Right atrium auricular region (tissue), 2 donors: ENCODE measurements at regions not wholly inside any gene's neighbourhood (a gene's known extent, or its start where the extent isn't known, plus 50 kb on each side); places are given as distances from the start of the nearest gene placed in this dataset.

Experiments used
- DNase-seq: peaks from one replicate; pipeline ENCODE4 v3.0.0-alpha.2; 2019; ENCODE audit warnings: low spot score
- H3K27ac ChIP-seq, 2 donors: fragments of 200-600 bp; sonication (generic); 1 replicate in 1 of 2; 2 replicates in 1 of 2; pipeline ENCODE4 v1.5.1; 2016 to 2019
- H3K27me3 ChIP-seq, 2 donors: fragments of 200-600 bp; sonication (generic); one replicate each; pipeline versions ENCODE4 v1.5.1 to v1.6.0; 2017 to 2019
- H3K36me3 ChIP-seq: fragments of 200-600 bp; sonication (generic); one replicate; pipeline ENCODE4 v1.5.1; 2016
- H3K4me1 ChIP-seq, 2 donors: fragments of 200-600 bp; sonication (generic); one replicate each; pipeline versions ENCODE4 v1.5.1 to v1.6.0; 2017 to 2019
- H3K4me3 ChIP-seq, 2 donors: fragments of 200-600 bp; sonication (generic); 1 replicate in 1 of 2; 2 replicates in 1 of 2; pipeline ENCODE4 v1.5.1; 2017 to 2019; ENCODE audit warnings: mild to moderate bottlenecking in 1 of 2, moderate library complexity in 1 of 2
- H3K9me3 ChIP-seq, 2 donors: fragments of 200-600 bp; sonication (generic); one replicate each; pipeline ENCODE4 v1.5.1; 2019
- TF ChIP-seq, protein P1 (sequence below), 2 donors: fragments of 200-600 bp; sonication (generic); IDR thresholded peaks; one replicate each; pipeline ENCODE4 v1.5.1; 2019; ENCODE audit warnings: antibody characterized with exemption in 2 of 2

DNA sequence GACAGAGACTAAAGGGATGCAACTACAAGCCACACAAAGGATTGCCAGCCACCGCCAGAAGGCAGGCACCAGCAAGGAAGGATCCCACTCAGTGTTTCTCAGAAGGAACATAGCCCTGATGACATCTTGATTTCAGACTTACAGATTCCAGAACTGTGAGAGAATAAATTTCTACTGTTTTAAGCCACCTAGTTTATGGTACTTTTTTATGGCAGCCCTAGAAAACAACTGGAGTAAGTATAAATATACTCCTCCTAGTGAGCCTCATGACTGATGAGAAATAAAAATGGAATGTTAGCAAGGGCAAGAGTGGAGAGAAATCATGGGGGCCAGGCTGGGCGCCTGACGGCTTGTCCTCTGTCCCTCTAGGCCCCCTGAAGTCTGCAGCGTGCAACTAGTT is 307.3 kb downstream of the PIK3R1 start:
- no peak overlapping the region for H3K4me3 ChIP-seq
- no peak for DNase-seq
- no peak overlapping the region for H3K27ac ChIP-seq
- no peaks in the 10 kb centered on the region for H3K27me3 ChIP-seq
- no peaks in the 10 kb centered on the region for H3K4me1 ChIP-seq
- TF ChIP-seq, protein P1, sequence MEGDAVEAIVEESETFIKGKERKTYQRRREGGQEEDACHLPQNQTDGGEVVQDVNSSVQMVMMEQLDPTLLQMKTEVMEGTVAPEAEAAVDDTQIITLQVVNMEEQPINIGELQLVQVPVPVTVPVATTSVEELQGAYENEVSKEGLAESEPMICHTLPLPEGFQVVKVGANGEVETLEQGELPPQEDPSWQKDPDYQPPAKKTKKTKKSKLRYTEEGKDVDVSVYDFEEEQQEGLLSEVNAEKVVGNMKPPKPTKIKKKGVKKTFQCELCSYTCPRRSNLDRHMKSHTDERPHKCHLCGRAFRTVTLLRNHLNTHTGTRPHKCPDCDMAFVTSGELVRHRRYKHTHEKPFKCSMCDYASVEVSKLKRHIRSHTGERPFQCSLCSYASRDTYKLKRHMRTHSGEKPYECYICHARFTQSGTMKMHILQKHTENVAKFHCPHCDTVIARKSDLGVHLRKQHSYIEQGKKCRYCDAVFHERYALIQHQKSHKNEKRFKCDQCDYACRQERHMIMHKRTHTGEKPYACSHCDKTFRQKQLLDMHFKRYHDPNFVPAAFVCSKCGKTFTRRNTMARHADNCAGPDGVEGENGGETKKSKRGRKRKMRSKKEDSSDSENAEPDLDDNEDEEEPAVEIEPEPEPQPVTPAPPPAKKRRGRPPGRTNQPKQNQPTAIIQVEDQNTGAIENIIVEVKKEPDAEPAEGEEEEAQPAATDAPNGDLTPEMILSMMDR (IDR thresholded peaks at IDR 0.05) = no peak
- H3K9me3 ChIP-seq = peaks cover 0 to 3% of the 10 kb centered on the region in 2 donors
- no peaks in the 10 kb centered on the region for H3K36me3 ChIP-seq

DNA sequence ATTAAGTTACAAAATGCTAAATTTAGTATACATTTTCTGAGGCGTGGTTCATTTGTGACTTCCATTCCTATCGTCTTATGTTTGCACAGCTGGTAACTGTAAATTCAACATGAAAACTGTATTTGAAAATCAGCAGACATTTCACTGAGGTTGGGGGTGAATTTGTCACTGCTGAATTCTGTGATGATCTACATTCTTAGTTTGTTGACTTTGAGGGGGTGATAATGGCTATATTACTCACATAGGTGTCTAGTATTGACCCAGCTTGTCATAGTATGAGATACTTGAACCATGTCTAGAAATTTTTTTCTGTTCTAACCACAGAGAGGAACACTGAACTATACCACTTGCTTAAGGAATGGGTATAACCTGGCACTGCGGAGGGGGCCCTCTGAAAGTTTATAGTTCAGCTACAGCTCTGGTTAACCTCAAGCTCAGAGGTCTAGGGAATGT is 313.3 kb downstream of the PIK3R1 start:
- no peaks in the 10 kb centered on the region for H3K36me3 ChIP-seq
- no peak overlapping the region for H3K27ac ChIP-seq
- H3K4me1 ChIP-seq = peaks cover 0 to 8% of the 10 kb centered on the region in 2 donors
- TF ChIP-seq, protein P1 (IDR thresholded peaks at IDR 0.05) = no peak
- H3K27me3 ChIP-seq = no peaks in the 10 kb centered on the region
- H3K9me3 ChIP-seq = peaks cover 0 to 12% of the 10 kb centered on the region in 2 donors
- no peak for DNase-seq
- no peak overlapping the region for H3K4me3 ChIP-seq

DNA sequence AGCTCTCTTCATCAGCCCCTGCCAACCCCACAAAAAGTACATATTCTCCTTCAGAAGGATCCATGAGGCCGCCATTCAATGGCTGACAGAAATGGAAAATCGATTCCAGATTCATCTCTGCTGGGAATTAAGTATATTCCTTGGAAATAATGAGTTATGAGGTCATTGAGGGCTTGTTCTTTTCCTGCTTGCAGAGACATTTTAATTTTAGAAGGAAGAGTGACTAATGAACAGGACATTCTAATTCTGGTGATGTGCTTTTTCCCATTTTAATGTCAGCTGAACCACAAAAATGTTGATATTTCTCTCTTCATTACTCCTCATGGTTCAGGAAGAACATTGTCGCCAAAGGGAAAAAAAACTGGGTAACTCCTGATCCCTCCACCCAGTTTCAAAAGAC is 314.0 kb downstream of the PIK3R1 start:
- Histone ChIP-seq H3K36me3 (no peaks in the 10 kb centered on the region), H3K4me1 (peaks cover 0 to 14% of the 10 kb centered on the region in 2 donors), H3K27me3 (no peaks in the 10 kb centered on the region), H3K9me3 (peaks cover 0 to 12% of the 10 kb centered on the region in 2 donors), H3K4me3 (no peak overlapping the region), H3K27ac (no peak overlapping the region)
- no peak for DNase-seq
- TF ChIP-seq, protein P1 (IDR thresholded peaks at IDR 0.05) = no peak

DNA sequence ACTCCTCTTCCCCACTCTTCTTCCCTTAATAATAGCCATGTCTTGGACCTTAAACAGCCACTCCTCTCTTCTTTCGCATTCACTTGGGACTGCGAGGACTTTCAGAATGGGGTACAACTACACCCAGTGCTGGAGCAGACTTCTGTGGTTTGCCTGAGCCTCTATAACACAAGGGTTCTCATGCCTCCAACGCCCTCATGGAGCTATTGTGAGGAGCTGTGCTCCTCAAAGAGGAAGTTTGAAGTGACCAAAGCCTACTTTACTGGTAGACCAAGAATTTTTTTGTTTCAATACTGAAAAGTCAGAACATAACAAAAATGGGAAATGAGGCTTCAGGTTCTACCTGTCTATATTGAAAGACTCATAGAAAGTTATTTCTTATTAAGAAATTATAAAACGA is 316.4 kb downstream of the PIK3R1 start:
- H3K27ac ChIP-seq = no peak overlapping the region
- no peak overlapping the region for H3K4me3 ChIP-seq
- H3K27me3 ChIP-seq = no peaks in the 10 kb centered on the region
- peaks cover 0 to 12% of the 10 kb centered on the region in 2 donors for H3K9me3 ChIP-seq
- no peaks in the 10 kb centered on the region for H3K36me3 ChIP-seq
- DNase-seq = no peak
- TF ChIP-seq, protein P1 (IDR thresholded peaks at IDR 0.05) = no peak
- peaks cover 0 to 19% of the 10 kb centered on the region in 2 donors for H3K4me1 ChIP-seq

DNA sequence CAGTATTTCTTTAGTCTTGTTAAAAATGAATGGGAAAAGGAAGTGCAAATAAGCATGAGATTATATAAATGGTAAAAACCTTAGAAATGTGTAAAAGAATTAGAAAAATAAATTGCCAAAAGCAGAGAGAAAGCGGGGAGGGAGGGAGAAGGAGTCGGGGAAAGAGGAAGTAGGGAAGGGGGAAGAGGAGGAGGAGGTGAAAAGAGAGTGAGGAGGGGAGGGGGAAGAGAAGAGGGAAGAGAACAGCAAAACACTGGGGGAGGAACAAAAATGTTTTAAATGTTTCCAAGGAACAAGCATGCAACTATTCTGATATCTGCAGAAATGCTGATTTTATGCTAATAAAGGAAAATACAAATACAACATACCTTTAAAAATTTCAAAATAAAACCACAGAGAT is 317.5 kb downstream of the PIK3R1 start:
- no peak overlapping the region for H3K27ac ChIP-seq
- no peak for DNase-seq

More for the DNA sequence above, 317.5 kb downstream of the PIK3R1 start:
- Histone ChIP-seq H3K4me3 (no peak overlapping the region), H3K27me3 (no peaks in the 10 kb centered on the region), H3K36me3 (no peaks in the 10 kb centered on the region), H3K9me3 (peaks cover 0 to 7% of the 10 kb centered on the region in 2 donors), H3K4me1 (peaks cover 0 to 19% of the 10 kb centered on the region in 2 donors)
- TF ChIP-seq, protein P1 (IDR thresholded peaks at IDR 0.05) = no peak
